HFFc6 (cell line): ENCODE measurements at regions not wholly inside any gene's neighbourhood (a gene's known extent, or its start where the extent isn't known, plus 50 kb on each side); places are given as distances from the start of the nearest gene placed in this dataset.

ENCODE experiments used
- DNase-seq: peaks from one replicate; pipeline ENCODE4 v3.0.0-alpha.2; 2018
- H3K27ac Mint-ChIP-seq: 2 replicates; pipeline ENCODE4 v1.8.0; 2020; ENCODE audit warnings: mild to moderate bottlenecking, mixed read lengths
- H3K27me3 Mint-ChIP-seq: 2 replicates; pipeline ENCODE4 v1.8.0; 2021; ENCODE audit warnings: mild to moderate bottlenecking, moderate library complexity, mixed read lengths; ENCODE audit not compliant: insufficient read depth
- H3K36me3 Mint-ChIP-seq: 2 replicates; pipeline ENCODE4 v1.8.0; 2021; ENCODE audit warnings: low read depth, mixed read lengths
- H3K4me1 Mint-ChIP-seq: 2 replicates; pipeline ENCODE4 v1.8.0; 2020; ENCODE audit warnings: low read depth, mixed read lengths
- H3K4me3 Mint-ChIP-seq: 2 replicates; pipeline ENCODE4 v1.8.0; 2020; ENCODE audit warnings: mild to moderate bottlenecking, moderate library complexity, mixed read lengths
- H3K9me3 Mint-ChIP-seq: 2 replicates; pipeline ENCODE4 v1.8.0; 2020; ENCODE audit warnings: mild to moderate bottlenecking, mixed read lengths
- CTCF ChIP-seq: fragments of 200-600 bp; sonication (generic); IDR thresholded peaks from 2 replicates; pipeline ENCODE4 v1.5.0; 2021; ENCODE audit warnings: antibody characterized with exemption, mild to moderate bottlenecking

DNA sequence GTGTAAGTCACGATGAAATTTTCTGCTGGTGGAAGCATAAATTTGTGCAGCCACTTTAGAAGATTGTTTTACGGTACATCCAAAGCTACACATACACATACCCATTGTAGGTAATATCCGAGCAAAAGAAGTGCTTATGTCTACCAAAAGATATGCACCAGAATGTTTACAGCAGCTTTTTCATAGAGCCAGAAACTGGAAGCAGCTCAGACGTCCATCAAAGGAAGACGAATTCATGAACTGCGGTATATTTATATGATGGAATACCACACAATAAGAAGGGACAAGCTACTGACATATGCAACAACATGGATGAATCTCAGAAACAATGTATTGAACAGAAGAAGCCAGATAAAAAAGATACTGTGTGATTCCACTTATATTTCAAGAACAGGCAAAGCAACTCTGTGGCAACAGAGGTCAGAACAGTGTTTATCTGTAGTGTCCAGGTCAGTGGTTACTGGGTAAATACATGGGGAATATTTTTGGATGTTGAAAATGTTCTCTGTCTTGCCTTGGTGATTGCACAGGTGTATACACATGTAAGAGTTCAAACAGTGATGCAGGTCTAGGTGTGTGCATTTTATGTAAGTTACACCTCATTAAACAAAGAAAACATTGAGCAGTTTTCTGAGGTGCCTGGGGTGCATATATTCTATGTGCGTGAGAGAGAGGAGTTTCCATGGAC lies 51.9 kb upstream of the EXOC2 start:
- H3K9me3 Mint-ChIP-seq = no peaks in the 10 kb centered on the region
- TF ChIP-seq CTCF = no peak
- H3K27ac Mint-ChIP-seq = no peak overlapping the region
- H3K4me1 Mint-ChIP-seq = no peaks in the 10 kb centered on the region
- H3K4me3 Mint-ChIP-seq = no peak overlapping the region
- no peaks in the 10 kb centered on the region for H3K36me3 Mint-ChIP-seq
- no peak for DNase-seq
- peaks cover 4% of the 10 kb centered on the region for H3K27me3 Mint-ChIP-seq

GRCh38 chr6:743320-744096 lies 50.6 kb upstream of the EXOC2 start:
- H3K27me3 Mint-ChIP-seq = peaks cover 2% of the 10 kb centered on the region
- no peak for DNase-seq
- H3K36me3 Mint-ChIP-seq = no peaks in the 10 kb centered on the region
- H3K9me3 Mint-ChIP-seq = no peaks in the 10 kb centered on the region
- TF ChIP-seq CTCF = no peak
- no peaks in the 10 kb centered on the region for H3K4me1 Mint-ChIP-seq
- no peak overlapping the region for H3K27ac Mint-ChIP-seq
- no peak overlapping the region for H3K4me3 Mint-ChIP-seq
